Coronary artery (tissue), 2 donors: ENCODE measurements at regions not wholly inside any gene's neighbourhood (a gene's known extent, or its start where the extent isn't known, plus 50 kb on each side); places are given as distances from the start of the nearest gene placed in this dataset.
A peak's percentile ranks its signal among the peaks of the same experiment; 100 is the strongest.

Experiments used
- DNase-seq: peaks from one replicate; pipeline ENCODE4 v3.0.0-alpha.2; 2017; ENCODE audit warnings: low spot score
- H3K27ac ChIP-seq, 2 donors: fragments of 200-600 bp; sonication (generic); one replicate each; pipeline ENCODE4 v1.5.1; 2016 to 2019
- H3K4me3 ChIP-seq: fragments of 200-600 bp; sonication (generic); 2 replicates; pipeline ENCODE4 v1.5.1; 2016; ENCODE audit warnings: mild to moderate bottlenecking, moderate library complexity
- TF ChIP-seq, protein P1 (sequence below): fragments of 200-600 bp; sonication (generic); IDR thresholded peaks from one replicate; pipeline ENCODE4 v1.5.1; 2019; ENCODE audit warnings: antibody characterized with exemption

DNA sequence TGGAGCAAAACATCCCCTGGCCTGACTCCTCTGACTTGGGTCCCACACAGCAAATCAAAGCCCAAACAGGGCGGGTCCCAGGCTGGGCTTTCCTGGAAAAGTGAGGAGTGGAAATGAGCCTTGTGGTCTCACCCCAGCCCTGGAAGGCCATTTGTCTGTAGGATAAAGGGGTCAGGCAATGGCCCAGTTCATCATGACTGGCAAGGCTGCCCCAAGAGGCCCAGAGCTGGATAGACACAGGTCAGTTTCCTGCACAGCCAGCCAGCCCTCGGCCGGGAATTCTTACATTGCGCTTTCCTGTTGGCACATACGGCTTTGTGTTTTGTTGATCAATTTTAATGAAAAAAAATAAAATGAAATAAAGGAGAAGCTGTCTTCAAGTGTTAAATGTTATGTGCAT is 174.3 kb downstream of the TSHZ3 start:
- H3K4me3 ChIP-seq, result no peak overlapping the region
- H3K27ac ChIP-seq, result peak overlapping the region in 1 of 2 donors; percentile 16
- TF ChIP-seq, protein P1, sequence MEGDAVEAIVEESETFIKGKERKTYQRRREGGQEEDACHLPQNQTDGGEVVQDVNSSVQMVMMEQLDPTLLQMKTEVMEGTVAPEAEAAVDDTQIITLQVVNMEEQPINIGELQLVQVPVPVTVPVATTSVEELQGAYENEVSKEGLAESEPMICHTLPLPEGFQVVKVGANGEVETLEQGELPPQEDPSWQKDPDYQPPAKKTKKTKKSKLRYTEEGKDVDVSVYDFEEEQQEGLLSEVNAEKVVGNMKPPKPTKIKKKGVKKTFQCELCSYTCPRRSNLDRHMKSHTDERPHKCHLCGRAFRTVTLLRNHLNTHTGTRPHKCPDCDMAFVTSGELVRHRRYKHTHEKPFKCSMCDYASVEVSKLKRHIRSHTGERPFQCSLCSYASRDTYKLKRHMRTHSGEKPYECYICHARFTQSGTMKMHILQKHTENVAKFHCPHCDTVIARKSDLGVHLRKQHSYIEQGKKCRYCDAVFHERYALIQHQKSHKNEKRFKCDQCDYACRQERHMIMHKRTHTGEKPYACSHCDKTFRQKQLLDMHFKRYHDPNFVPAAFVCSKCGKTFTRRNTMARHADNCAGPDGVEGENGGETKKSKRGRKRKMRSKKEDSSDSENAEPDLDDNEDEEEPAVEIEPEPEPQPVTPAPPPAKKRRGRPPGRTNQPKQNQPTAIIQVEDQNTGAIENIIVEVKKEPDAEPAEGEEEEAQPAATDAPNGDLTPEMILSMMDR, result no peak
- no peak for DNase-seq

DNA sequence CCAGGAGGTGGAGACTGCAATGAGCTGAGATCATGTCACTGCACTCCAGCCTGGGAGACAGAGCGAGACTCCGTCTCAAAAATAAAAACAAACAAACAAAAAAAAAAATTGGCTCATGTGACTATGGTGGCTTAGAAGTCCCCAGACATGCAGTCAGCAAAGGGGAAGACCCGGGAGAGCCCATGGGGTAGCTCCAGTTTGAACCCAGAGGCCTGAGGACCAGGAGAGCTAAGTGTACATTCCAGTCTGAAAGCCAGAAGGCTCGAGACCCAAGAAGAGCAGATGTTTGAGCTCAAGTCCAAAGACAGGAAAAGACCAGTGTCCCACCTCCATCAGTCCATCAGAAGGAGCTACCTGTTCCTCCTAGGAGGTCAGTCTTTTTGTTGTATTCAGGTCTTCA is 175.2 kb downstream of the TSHZ3 start:
- DNase-seq, result no peak

DNA sequence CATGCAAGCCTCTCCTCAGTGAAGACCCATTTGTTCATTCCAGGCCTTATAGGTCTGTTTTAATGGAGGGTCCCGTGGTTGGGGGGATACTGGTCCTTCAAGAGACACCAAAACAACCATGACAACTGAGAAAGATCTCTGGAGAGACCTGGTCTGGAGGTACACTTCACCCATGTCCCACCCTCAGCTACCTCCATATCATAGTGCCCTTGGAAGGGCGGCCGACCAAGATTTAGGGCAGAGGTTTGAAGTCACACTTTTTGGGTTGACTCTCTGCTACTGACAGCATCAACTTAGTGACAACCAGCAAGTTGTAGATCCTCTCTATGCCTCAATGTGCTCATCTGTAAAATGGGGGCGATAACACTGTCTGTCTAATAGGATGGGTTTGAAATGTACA is 177.3 kb downstream of the TSHZ3 start:
- Histone ChIP-seq H3K4me3 (no peak overlapping the region), H3K27ac (no peak overlapping the region)
- TF ChIP-seq, protein P1, result no peak
- DNase-seq, result no peak

More for the DNA sequence above, 175.2 kb downstream of the TSHZ3 start:
- no peak overlapping the region for H3K4me3 ChIP-seq
- H3K27ac ChIP-seq, result no peak overlapping the region
- TF ChIP-seq, protein P1, result no peak

DNA sequence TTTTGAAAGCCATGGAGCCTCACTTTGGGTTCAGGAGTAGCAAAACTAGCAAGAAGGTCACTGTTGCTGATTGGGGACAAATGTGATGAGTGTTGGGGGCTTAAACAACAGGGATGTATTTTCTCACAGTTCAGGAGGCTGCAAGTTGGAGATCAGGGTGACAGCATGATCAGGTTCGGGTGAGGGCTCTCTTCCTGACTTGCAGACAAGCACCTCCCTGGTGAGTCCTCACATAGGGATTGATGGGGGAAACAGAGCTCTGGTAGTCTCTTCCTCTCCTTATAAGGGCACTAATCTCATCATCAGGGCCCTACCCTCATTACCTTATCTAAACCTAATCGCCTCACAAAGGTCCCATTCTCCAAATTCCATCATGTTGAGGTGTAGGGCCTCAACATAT is 179.2 kb downstream of the TSHZ3 start:
- TF ChIP-seq, protein P1, result no peak
- no peak for DNase-seq
- H3K4me3 ChIP-seq, result no peak overlapping the region
- no peak overlapping the region for H3K27ac ChIP-seq

DNA sequence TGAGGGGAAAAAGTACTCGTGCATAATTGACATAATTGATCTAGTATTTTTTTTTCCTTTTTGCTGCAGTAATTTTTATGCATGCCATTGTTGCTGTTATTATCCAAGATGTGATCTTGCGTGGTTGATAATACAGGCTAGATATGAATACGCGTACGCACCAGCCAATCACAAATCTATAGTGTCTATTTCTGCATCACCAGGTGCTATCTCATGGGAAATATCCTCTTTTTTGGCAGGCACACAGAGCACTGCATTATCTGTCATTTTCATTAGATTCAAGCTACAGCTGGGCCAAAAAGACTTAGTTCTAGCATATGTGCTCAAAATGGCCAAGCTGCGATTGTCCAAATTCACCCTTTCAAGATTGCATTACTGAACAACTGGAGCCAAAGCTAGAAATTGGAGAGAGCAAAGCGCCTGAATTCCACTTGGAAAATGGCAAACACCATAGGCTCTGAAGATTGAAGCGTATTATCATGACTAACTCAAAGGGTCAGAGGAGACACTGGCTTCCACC is 181.1 kb downstream of the TSHZ3 start:
- DNase-seq, result no peak
- H3K27ac ChIP-seq, result no peak overlapping the region
- TF ChIP-seq, protein P1, result no peak
- no peak overlapping the region for H3K4me3 ChIP-seq

DNA sequence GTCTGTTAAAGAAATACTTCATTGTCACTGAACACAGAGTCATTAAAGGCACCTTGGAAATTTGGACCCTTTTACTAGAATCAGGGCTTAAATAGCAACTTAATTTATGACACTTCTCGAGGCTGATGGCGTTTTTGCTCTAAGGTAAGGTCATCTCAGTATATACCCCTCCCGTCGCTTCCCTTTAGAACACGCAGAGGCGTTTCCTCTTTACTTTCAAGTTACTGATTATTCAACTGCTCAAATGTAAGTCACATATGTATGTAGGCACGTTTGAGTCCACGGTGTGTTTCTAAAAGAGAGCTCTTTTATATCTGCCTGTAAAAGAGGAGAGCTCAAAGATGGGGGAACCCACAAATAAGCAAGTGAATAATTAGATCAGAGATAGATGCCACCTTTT is 181.5 kb downstream of the TSHZ3 start:
- no peak for DNase-seq
- TF ChIP-seq, protein P1, result no peak
- Histone ChIP-seq H3K27ac (no peak overlapping the region), H3K4me3 (no peak overlapping the region)

DNA sequence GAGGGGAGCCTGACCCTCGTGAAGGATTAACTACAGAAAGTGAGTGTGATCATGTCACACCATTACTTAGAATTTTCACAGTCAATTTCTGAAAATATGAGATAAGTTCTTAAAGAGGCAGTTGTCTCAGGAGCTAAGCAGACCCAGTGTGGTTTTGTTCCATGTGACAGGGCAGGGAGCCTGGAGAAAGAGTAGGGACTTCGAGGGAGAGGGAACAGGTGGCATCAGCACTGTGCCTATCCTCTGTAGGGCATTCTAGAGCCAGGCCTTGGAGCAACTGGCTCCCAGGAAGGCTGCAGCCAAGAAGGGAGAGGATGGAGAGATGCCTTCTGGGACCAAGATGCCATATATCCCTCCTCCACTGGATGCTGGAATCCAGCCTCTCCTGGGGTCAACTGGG is 183.0 kb downstream of the TSHZ3 start:
- Histone ChIP-seq H3K27ac (no peak overlapping the region), H3K4me3 (no peak overlapping the region)
- TF ChIP-seq, protein P1, result no peak
- DNase-seq, result no peak
